GM23248 (cell line): ENCODE measurements at regions not wholly inside any gene's neighbourhood (a gene's known extent, or its start where the extent isn't known, plus 50 kb on each side); places are given as distances from the start of the nearest gene placed in this dataset.

Experiments used
- EZH2 ChIP-seq: fragments of 200-600 bp; sonication (generic); IDR thresholded peaks from 2 replicates; pipeline ENCODE4 v1.6.1; 2018; ENCODE audit warnings: antibody characterized with exemption, mild to moderate bottlenecking; ENCODE audit not compliant: insufficient read depth, poor library complexity, severe bottlenecking
- EZH2phosphoT487 ChIP-seq: fragments of 200-600 bp; sonication (generic); IDR thresholded peaks from 2 replicates; pipeline ENCODE4 v1.6.1; 2018; ENCODE audit warnings: antibody characterized with exemption, moderate library complexity, mild to moderate bottlenecking, low read depth; ENCODE audit not compliant: insufficient read depth

DNA sequence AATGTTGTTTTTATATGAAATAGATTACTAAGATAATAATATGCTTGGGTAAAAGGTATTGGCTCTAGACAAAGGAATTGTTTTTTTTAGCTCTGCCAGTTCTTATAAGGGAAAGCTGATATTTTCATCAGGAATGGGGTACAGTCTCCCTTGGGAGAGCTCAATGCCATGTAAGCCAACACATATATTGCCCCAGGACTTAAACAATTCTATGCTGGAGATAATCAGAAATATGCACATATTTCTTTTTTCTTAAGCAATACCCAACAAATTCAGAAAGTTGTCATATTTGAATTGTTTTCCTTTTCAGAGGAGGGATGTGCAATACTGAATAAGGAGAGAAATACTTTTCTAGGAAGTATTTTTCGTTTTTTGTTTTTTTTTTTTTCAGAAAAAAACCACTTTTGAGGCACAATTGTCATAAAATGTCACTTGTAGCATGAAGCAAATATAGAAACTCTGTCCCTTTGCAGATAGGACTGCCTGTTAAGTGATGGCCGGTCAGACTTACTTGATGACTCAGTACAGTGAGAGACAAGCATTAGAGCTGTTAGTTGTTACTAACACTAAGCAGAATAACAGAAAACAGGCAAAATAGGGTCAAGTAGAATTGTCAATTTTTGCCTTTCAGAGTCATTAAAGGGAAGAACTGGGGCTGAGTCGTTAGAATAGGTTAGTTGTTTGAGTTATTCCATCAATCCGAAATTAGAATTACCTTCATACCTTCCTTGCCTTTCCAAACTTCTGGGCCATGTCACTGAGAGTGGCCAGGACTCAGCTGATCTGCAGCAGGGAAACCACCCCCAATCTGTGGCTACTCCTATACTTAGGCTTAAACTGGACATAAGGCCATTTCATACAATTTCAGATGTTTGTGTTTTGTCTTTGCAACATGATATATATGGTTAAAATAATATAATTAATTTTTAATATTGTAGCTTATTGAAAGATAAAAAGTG, 168.1 kb downstream of the SLC38A4 start:
- TF ChIP-seq EZH2phosphoT487, result no peak
- TF ChIP-seq EZH2, result no peak
